GM19372 (cell line): ENCODE measurements at regions not wholly inside any gene's neighbourhood (a gene's known extent, or its start where the extent isn't known, plus 50 kb on each side); places are given as distances from the start of the nearest gene placed in this dataset.
"Not testable (repeated sequence)": the region's sequence is repeated elsewhere in the genome, so short reads cannot be mapped to it uniquely, and the experiment has no call there.

ENCODE experiments used
- ATAC-seq: cut with Tn5 transposase; IDR thresholded peaks from one replicate; pipeline ENCODE4 v1.9.1; 2021; ENCODE audit warnings: mild to moderate bottlenecking, low read depth, moderate library complexity; ENCODE audit not compliant: unreplicated experiment

DNA sequence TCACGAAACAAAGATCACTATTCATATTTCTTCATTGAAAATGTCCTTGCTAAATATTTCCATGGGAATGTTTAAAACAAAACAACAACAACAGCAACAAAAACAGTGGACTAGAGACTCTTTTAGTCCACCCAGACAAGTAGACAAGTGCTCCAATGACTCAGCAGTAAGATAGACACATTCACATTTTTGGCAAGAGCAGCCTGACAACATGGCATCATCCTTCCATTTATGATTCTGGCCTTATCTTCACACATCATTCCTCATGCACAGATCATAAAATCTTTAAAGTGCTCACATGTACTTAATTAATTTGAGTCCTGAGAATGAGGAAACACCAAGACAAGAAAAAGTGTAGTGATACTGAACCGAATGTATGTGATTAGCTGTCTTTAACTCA lies 132.6 kb upstream of the PDE4D start:
- ATAC-seq = no peak

DNA sequence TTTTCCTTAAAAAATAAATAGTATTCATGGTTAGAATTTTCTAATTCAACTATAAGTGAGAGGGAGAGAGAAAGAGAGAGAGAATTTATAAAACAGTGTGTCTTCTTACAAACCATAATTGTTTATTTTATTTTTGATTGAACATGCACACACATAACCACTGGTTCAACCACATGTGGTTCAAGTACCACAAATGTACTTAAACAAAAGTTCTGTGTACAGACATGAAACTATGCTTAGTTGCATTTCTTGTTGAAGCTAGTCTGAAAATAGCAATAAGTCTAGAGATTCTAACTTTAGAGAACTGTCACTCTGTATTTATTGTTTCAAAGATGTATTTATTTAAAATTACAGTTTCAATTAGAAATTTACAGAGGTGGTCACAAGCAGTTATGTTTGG lies 130.6 kb upstream of the PDE4D start:
- ATAC-seq = no peak

DNA sequence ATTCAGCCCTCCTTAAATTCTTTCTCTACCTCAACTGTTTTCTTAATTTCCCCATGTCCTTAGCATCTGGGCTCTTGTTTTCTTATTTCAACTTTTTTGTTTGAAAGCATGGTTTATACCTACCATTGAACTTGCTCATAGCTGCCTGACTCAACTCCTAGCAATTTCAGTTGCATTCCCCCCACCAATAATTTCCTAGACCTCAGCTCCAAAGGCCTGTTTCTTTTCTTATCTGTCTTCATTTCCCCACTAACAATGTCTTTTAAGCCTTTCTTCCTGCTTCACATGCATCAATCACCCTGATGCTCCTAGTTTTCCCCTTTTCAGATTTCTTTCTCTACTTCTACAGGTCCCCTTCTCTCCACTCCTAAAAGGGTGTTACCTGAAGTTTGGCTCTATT lies 129.7 kb upstream of the PDE4D start:
- ATAC-seq = no peak

DNA sequence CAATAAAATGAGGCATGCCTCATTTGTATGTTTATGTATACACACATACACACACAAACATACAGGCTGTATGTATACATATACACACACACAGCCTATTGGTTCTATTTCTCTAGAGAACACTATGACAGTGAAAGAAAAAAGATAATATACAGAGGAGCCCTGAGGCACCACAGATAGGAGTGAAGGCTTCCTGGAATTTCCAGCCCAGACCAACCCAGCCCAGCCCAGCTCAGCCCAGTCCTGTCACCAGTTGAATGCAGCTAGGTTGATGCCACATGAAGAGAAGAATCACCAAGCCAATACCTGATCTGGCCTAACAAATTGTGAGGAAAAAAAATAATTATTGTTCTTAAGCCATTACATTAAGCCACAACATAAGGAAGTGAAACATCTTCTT lies 126.9 kb upstream of the PDE4D start:
- no peak for ATAC-seq

DNA sequence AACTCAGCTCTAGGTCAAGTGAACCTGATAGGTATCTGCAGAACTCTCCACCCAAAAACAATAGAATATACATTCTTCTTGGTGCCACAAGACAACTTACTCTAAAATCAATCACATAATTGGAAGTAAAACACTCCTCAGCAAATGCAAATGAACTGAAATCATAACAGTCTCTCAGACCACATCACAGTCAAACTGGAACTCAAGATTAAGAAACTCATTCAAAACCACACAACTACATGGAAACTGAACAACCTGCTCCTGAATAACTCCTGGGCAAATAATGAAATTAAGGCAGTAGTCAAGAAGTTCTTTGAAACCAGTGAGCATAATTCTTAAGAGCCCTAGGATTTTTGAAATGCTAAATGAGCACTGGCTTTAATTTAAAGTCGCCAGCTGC lies 125.4 kb upstream of the PDE4D start:
- not testable (repeated sequence) for ATAC-seq

DNA sequence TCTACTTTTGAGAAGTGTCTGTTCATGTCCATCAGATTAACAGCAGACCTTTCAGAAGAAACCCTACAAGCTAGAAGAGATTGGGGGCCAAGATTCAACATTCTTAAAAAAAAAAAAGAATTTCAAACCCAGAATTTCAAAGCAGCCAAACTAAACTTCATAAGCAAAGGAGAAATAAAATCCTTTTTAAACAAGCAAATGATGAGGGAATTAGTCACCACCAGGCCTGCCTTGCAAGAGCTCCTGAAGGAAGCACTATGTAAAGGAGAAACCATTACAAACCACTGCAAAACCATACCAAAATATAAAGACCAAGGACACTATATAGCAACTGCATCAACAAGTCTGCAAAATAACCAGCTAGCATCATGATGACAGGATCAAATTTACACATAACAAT lies 124.6 kb upstream of the PDE4D start:
- no peak for ATAC-seq

GRCh38 chr5:60014331-60014730 lies 120.8 kb upstream of the PDE4D start:
- ATAC-seq = no peak

DNA sequence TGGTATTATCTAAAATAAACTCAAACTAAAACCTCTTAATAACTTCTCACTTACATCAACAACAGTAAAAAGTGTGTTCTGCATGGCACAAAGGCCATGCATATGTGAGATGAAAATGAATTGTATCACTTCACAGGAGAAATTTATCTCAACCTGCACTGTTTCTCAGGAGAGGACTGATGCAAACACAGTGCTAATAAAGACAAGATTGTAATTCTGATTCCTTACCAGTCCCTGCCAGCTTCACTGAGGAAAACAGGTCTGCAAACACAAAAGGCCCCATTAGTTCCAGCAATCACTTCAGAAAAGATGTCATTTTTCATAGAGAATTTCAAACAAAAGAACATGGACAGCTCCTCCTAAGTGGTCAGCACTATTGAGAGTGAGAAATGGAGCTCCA lies 117.3 kb upstream of the PDE4D start:
- ATAC-seq = no peak

GRCh38 chr5:60010328-60010727 lies 116.8 kb upstream of the PDE4D start:
- ATAC-seq = no peak

GRCh38 chr5:60007729-60008128 lies 114.2 kb upstream of the PDE4D start:
- ATAC-seq = no peak

GRCh38 chr5:59999056-59999455 lies 105.5 kb upstream of the PDE4D start:
- ATAC-seq = no peak

- no peak for ATAC-seq
These were observed 98.7 kb upstream of the PDE4D start for GRCh38 chr5:59992206-59992605.

- no peak for ATAC-seq
These were observed 94.9 kb upstream of the PDE4D start for GRCh38 chr5:59988396-59988795.

DNA sequence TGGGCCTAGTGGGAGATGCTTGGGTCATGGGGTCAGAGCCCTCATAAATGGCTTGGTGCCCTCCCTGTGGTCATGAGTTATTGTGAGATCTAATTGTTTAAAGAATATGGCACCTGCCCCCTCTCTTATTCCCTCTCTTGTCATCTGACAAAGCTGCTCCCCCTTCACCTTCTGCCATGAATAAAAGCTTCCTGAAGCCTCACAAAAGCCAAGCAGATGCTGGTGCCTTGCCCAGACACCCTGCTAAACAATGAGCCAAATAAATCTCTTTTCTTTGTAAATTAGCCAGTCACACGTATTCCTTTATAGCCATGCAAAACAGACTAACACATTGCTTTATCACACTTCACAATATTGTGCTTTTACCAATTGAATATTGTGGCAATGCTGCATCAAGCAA lies 82.8 kb upstream of the PDE4D start:
- no peak for ATAC-seq

GRCh38 chr5:59972043-59972442 lies 78.5 kb upstream of the PDE4D start:
- ATAC-seq = no peak

DNA sequence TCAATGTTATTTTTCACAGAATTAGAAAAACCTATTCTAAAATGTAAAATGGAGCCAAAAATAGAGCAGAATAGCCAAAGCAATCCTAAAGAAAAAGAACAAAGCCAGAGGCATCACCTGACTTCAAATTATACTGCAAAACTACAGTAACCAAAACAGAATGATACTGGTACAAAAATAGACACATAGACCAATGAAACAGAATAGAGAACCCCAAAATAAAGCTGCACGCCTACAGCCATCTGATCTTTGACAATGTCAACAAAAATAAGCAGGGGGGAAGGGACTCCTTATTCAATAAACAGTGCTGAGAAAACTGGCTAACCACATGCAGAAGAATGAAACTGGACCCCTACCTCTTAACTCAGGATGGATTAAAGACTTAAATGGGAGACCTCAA lies 65.8 kb upstream of the PDE4D start:
- ATAC-seq = no peak

DNA sequence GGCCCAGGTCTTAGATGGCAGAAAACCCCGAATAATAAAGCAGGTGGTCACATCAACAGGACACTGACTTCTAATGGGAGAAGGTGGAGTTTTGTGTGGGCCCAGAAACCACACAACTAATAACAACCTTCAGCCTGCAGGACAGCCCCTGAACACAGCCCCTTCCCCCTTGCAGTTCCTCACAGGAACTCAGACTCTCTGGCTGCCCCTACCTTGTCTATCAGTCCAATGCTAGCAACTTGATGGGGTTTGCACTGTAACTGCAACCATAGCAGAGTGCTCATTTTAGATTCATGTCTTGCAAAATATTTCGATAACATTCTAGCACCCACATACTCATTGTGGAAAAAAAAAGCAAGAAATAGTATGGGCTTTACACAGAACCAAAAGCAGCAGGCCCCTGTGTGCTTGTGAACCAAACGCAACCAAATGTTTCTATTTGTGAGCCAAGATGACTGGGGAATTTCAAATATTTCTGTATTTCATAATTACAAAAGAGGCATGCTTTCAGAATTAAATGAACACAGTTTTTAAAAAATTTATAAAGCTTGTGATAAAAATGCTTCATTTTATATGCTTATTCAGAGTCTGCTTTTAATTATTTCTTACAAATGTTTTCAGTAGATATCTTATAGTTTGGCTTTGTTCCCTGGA lies 62.7 kb upstream of the PDE4D start:
- no peak for ATAC-seq

DNA sequence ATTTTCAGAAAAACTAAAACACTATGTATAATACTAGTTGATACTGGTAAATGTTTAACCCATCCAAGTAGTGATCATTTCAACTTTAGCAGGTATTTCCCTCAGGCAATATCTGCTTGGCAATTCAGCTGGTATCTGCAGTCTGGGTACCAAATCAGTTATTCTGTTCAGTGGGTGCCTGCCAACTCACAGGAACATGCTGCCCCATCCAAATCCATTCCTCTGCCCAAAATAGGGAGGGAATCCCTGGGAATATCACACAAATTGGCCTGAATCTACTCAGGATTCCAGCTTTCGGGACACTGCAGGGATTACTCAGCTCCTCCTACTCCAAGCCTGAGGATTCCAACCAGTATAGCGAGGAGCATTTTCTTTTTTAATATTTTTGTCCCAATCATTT lies 61.7 kb upstream of the PDE4D start:
- no peak for ATAC-seq

DNA sequence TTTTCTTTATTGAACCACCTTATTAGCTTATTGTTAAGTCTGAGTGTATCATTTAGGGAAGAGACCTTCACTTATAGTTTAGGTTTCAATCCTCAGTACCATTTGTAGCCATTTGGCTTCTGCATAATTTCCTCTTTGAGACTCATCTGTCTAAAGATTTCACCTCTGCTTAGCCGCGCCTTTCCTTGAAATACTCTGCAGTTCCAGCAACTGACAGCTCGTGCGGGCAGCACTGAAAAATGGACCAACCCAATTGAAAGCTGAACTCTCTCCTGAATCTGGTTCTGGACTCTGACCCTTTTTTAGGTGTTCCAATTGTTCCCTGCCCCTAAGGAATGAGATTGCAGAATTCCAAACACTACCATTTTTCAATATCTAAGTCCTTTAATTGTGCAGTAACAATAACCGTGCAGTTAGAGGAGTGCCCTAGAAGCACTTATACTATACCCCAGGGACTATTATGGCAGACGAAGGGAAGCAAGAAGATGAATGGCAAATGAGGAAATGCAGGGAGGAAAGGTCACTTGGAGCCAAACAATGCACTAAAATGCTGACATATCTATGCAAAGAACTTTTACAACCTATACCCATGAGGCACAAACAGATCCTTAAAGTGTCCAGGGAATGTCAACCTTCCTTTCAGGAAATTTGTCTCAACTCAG lies 50.1 kb upstream of the PDE4D start:
- ATAC-seq = no peak
